KBM-7 (cell line): ENCODE measurements at regions not wholly inside any gene's neighbourhood (a gene's known extent, or its start where the extent isn't known, plus 50 kb on each side); places are given as distances from the start of the nearest gene placed in this dataset.

Source experiments
- DNase-seq: peaks from one replicate; pipeline ENCODE4 v3.0.0-alpha.2; 2015
- in situ Hi-C: fragments of 300-500 bp; cut with MboI; formaldehyde crosslinking; loops from 2 replicates; pipeline ENCODE4 v1.14.3; 2020; ENCODE audit warnings: low sequenced_read_pairs, low pct_unique_long_range_greater_than_20kb, mixed read lengths

DNA sequence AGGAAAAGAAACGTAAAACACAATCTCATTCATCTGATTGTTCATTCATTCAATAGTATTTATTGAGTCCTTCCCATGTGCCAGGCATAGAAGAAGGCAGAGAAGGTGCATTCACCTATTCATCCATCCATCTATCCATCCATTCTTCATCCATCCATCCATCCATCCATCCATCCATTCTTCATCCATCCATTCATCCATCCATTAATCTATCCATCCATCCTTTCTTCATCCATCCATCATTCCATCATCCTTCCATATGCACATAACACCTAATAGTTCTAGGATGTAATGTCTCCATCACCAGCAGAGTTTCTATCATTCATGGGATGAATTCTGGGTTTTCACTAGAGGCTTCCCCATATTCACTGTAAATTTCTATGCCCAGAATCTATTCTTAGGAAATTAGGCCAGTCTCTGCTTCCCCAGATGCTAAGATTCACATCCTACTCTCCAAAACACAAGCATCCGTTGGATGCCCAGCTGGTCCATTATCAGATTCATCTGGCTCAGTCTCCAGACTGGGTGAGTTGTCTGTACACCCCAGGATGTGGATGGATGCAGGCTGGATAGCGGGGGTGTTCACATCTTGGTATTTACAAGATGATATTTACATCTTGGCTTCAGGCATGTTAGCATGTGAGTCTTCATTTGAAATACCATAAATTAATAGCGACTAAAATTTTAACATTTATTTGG lies 517.7 kb upstream of the SULF2 start:
- in situ Hi-C loops = no loop called here
- no peak for DNase-seq

DNA sequence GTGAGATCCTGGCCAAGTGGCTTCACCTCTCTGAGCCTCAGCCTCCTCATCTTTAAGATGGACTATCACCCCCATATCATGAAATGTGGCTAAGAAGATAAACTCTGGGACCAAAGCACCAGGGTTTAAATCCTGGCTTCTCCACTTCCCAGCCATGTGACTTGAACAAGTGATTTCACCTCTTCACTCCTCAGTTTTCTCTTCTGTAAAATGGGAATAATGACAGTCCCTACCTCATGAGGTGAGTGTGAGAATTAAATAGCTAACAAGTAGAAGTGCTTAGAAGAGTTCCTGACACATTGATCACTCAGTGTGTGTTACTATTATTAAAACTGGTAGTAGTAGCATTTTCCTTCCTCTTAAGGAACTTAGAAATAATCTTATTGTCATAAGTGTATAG lies 516.9 kb upstream of the SULF2 start:
- no peak for DNase-seq
- in situ Hi-C loops = no loop called here

DNA sequence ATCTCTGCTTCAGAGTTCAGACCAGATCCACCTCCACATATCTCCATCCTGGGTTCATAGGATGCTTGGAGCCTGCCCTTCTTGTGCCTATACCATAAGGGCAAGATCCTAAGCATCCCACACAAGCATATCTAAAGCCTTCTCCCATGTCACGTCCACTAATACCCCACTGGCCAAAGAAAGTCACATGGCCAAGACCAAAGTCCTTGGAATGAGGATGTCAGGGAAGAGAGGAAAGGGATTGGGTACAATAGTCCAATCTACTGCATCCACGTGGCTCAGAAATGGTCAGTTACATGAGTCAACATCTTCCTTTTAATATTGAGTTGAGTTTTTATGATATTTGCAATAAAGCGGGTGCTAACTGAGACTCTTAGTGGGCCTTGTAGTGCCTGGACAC lies 515.9 kb upstream of the SULF2 start:
- no peak for DNase-seq
- in situ Hi-C loops = no loop called here

DNA sequence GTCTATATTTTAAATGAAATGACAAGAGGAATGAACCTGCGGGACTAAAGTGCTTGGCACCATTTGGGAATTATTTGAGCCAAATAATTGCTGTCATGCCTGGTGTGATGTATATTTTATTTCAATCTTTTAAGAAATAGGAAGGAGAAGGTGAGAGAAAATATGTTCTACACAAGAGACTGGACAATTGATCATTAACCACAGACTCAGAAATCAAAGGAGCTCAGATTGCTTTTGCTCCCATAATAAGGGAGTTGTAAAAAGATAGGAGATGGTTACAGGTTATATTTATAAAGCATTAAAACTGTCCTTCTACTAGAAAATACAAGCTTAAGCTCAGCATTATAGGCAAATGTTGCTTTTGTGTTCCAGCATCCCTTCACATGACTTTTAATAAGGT lies 515.2 kb upstream of the SULF2 start:
- in situ Hi-C loops = no loop called here
- DNase-seq = no peak

DNA sequence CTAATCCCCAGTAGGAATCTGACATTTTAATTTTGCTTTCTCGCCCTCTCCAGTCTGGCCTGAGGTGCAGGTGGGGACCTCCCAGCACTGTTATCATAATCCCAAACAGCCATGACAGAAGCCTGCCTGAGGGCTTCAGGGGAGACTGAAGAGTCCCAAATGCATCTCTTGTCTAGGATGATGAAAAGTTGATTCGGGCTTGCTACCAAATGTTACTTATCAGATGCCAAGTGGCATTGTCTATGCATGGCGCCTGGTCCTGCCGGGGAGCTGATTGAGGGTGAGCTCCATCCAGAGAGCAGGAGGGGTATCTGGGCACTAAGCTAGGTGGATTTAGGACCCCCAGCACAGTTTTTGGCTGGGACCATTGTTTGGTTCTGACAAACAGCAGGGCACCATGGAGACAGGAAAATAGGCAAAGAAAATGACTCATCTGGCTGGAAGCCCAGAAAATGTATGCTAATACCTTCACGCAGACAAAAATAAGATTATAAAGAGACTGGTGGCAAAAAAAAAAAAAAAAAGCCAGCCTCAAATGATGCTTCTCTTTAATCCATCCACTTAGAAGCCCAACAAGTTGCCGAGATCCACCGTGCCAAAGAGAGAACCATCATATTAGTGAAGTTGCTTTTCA lies 513.7 kb upstream of the SULF2 start:
- no peak for DNase-seq
- in situ Hi-C loops = no loop called here

DNA sequence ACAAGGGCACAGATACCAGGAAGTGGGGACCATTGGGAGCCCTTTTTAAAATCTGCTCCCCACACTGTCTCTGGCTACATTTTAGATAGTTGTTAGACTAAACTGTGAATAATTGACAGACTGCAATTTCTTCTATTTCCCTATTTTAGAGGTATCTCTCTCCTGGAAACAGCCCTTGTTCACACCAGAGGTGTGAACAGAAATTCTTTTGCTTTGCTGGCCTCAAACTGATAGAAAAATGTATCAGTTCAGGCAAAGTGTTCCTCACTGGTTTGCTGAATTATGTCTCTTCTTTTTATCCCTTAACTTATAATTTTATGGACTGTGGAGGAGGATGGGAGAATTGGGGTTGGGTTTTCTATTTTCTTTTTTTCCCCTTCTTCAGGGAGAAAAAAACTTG lies 513.2 kb upstream of the SULF2 start:
- DNase-seq = no peak
- in situ Hi-C loops = no loop called here

DNA sequence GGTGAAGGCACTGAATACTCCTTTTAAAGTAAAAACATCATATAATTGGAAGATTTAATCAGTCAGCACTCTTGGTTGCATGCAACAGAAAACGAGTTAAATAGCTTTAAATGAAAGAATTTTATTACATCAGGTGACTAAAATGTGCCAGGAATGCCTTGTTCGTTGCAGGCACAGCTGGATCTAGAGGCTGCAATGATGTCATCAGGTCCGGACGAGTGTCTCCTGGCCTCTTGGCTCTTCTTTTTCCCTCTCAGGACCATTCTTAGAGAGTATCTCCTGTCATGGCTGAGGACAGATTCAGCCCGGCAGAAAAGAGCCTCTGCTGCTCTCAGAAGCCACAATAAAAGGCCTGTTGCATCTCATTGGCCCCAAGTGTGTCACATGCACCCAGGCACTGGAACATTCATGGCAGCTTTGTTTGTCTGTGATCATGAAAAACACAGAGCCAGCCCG lies 510.7 kb upstream of the SULF2 start:
- no peak for DNase-seq
- in situ Hi-C loops = no loop called here

DNA sequence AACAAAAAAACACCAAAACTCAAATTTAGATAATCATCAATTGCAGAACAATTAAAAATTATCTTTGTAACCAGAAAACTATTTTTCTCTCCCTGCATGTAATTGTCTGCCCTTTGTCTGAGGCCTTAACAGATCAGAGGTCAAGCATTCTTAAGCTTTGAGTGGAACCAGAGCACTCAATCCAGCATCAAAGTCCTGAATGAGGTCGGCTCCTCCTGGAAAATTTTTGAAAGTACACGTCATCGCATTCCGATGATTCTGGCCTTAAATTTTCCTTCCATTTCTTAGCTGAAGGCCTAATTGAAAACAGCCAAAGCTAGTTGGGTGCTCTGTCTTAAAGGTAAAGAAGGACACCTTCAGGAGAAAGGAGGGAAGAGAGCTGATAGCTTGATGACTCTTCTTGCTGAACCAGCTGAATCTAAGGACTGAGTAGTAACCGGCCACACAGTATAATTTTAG lies 510.2 kb upstream of the SULF2 start:
- in situ Hi-C loops = no loop called here
- no peak for DNase-seq

DNA sequence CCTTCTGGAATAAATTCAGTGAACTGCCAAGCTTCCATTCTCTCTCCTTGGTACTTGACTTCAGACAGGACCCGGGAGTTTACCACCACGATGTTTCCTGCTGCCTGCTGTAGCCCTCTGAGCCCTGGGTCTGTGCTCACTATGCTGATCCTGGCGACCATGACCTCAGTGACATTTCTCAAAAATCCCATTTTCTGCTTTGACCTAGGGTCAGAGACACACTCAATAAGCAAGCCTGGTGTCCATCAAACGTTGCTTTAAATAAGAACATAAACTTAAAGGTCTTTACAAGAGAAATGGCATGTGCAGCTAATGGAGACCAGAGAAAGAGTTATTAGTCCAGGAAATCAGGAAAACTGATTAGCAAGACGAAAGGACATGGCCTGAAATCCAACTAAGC lies 509.7 kb upstream of the SULF2 start:
- in situ Hi-C loops = no loop called here

DNA sequence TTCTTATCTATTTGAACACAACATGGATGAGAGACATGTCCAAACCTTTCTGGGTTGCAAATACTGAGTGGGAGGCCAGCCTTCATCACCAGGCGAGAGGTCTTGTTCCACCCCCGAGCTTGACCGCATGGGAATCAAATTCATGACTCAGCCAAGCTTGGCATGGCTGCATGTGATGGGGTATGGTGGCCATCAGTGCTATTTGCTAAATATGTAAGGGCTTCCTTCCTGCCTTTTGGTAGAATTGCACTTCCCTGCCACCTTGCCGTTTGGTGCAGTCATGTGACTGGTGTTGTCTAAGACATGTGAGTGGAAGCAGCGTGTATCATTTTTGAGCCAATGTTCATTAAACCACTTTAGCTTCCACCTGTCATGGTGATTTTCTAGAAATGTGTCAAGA lies 508.9 kb upstream of the SULF2 start:
- DNase-seq = no peak
- in situ Hi-C loops = no loop called here

More for the DNA sequence above, 509.7 kb upstream of the SULF2 start:
- DNase-seq = no peak

DNA sequence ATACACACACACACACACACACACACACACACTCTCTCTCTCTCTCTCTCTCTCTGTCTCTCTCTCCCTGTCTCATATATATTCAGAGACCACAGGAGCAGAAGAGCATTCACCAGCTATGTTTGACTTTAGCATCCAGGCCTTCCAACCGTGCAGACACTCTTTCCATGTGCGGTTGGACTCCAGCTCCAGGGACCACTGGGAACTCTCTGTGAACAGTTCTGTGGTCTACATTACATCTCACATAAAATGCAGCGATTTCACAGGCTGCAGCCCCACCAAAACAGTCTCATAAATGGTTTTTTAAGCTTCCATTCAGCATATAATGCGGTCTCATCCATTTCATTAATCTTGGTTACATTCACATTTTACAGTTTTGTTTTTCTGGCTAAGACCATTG lies 508.4 kb upstream of the SULF2 start:
- in situ Hi-C loops = no loop called here
- no peak for DNase-seq

DNA sequence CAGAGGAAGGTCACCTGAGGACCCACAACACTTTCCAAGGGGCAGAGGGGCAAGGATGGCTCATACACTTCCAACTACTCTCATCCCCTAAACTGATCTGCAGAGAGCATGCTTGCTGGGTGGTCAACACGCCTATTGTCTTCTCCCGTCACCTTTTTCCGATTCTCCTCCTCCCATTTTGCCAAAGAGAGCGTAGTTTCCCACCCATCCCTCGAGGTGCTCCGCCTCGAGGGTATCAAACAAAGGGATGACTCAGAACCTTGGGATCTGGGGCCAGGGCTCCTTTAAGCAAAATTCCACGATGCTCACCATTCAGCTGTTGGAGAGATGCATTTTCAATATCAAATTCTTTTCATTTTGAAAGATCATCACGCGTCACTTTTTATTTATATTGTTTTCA lies 507.5 kb upstream of the SULF2 start:
- in situ Hi-C loops = no loop called here

DNA sequence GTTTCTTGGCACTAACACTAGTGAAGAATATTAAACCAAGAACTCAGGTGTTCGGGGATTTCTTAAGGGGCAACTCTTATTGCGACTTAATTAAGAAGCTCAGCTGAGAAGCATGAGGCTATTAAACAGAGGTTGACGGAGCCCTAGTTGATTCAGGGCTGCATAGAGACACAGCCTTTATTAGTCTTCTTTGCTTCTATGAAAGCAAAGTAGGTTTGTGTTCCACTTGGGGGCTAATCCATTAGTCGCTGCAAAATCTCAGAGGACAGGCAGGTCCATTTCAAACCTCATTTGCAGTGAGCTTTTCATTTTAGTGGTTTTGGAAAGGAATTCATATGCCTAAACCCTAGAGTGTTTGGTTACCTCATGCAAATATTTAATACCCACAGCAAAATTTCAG lies 506.6 kb upstream of the SULF2 start:
- in situ Hi-C loops = no loop called here

More for the DNA sequence above, 507.5 kb upstream of the SULF2 start:
- DNase-seq = no peak

DNA sequence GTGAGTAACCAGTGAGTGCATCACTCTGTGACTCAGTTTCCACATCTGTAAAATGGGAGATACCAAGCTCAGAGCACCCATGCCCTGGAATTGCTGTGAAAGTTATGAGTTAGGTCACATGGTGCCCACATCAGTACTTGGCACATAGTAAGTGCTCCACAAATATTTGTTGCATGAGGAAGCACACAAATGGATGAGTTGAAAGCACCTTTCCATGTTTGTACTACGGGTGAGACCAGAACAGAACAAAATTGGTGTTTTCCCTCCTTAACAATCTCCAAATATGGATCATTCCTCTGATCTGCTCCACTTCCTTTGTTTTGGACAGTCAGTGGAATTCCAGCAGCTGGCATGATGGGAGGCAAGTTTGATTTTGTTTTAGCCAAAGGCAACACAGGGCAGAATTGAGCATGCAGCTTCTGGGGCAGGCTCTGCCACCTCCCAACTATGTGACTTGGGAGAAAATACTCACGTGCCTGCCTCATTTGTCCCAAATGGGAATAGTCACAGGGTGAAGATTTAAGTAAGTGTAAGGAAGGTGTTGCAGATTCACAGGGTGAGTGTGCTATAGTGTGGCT lies 503.7 kb upstream of the SULF2 start:
- DNase-seq = no peak
- in situ Hi-C loops = no loop called here

More for the DNA sequence above, 506.6 kb upstream of the SULF2 start:
- no peak for DNase-seq

DNA sequence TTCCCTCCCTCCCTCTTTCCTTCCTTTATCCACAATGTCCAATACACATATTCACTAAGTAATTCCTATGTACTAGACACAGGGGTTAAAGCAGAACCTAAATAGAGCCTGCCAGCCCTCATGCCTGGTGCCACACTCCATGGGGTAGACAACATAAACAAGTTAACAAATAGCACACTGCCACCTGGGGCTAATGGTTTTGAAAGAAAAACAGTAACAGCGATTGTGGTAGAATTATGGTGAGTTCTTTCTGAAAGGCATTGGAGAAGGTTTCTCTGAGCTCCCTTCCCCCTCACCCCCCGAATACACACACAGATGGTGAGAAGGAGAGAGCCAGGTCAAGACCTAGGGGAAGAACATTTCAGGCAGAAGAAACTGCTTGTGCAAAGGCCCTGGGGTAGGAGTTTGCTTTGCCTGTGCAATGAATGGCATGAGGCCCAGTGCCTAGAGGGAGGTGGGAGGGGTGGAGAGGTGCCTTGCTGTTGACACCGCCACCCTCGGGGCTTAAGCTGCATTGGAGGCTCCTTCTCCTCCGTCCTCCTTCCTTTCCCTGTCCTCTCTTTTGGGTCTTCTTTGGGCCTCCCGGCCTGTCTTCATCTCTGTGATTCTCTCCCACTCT lies 502.4 kb upstream of the SULF2 start:
- in situ Hi-C loops = no loop called here
- no peak for DNase-seq

DNA sequence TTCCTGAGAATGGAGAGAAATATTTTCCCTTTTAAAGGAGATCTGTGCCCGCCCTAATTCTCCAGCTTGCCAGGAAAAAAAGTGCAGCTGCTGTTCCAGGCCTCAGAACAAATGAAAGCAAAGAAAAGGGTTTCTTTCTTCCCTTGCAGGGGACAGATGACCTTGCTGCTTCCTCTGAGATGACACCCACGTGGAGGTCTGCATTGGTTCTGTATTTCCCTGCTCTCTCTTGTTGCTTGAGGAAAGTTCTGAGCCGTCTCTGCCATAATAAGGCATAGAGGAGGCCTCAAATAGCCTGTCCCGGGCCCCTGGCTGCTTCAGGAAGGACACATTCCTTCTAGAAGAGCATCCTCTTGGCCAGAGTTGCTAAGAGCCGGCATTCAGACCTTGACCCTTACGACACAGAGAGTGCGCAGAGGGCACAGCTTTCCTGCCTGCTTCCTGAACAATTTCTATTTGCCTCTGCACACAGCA lies 501.8 kb upstream of the SULF2 start:
- DNase-seq = no peak
- in situ Hi-C loops = no loop called here

DNA sequence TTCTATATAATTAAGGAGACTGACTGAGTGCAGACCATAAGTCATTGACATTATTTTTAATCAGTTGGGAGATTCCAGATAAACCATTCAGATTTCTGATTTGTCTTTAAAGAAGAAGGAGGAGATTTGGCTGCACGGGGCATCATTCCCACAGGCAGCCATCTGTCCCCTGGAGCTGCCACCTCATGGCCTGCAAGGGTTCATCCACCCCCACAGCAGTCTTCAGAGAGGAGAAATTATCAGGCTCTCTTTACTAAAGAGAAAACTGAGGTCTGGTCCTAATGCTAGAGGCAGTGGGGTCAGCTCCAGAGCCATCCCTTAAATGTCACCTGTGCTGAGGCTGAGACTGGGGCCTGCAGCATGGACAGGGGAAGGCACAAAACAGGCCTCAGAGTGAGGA lies 501.3 kb upstream of the SULF2 start:
- DNase-seq = no peak
- in situ Hi-C loops = no loop called here

DNA sequence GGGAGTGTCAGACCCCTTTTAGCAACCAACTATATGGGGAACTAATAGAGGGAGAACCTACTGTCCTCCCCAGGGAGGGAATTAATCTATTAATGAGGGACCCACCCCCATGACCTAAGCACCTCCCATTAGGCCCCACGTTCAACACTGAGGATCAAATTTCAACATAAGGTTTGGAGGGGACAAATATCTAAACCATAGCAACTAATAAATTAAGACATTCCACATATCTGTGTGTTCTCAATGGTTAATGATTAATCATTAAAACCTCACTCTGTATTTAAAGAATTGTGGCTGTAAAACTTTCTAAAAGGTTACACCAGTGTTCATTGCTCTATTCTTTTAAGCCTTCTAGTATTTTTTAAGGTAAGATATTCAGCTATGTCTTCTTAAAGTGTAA lies 500.4 kb upstream of the SULF2 start:
- in situ Hi-C loops = no loop called here
- DNase-seq = no peak

DNA sequence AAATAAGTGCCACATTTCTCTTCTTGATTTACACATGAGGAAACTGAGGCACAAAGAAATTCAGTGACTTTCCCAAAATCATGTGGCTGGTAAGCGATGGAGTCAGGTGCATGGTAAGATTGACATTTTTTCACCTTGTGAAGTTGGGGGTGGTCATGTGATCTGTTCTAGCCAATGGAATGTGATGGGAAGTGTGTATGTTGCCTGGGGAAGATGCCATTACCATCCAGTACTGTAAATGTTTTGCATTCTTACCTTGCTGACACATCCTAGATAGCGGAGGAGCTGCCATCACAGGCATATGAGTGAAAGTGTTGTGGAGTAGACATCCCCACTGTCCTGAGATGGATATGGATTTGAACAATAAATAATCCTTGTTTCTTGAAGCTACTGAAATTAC lies 499.6 kb upstream of the SULF2 start:
- in situ Hi-C loops = no loop called here
- no peak for DNase-seq

DNA sequence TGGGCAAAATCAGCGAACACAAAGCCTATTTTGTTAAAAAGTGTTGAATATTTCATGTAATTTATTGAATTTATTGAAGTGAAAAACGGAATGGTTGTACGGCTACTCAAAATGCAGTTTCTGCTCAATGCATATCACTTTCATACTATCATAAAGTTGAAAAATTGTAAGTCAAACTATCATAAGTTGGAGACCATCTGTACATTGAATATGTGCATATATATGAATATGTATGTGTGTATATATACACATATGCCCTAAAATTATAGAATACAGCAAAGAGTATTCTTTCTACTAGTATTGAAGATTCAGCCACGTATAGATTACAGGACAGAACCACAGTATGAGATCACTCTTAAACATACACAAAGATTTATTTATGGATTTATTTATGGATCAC lies 499.0 kb upstream of the SULF2 start:
- DNase-seq = no peak
- in situ Hi-C loops = no loop called here
